ENCODE measurements at regions not wholly inside any gene's neighbourhood (a gene's known extent, or its start where the extent isn't known, plus 50 kb on each side); places are given as distances from the start of the nearest gene placed in this dataset.

DNA sequence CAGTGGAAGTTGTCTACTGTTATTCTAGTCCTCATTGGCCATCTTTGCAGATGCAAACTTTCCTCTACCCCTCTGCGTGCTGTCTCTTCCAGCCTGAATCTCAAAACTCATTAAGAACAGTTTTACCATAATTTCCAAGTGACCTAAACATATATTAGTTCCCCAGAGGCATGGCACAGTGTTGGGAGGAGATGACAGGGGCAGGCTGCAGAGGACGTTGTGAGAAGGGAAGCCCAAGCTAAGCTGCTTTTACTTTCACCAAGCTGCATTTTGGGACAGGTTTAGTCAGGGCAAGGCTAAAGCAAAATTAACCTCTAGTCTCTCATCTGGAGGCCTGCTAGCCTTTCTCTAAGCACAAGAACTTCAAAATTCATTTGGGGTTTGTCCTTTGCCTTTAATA is 318.6 kb upstream of the SATB1 start:
- peaks cover 35% of the 10 kb centered on the region for H3K4me1 ChIP-seq (ENCODE audit: control insufficient read depth, insufficient read depth, low read length)
- TF ChIP-seq, protein P1, sequence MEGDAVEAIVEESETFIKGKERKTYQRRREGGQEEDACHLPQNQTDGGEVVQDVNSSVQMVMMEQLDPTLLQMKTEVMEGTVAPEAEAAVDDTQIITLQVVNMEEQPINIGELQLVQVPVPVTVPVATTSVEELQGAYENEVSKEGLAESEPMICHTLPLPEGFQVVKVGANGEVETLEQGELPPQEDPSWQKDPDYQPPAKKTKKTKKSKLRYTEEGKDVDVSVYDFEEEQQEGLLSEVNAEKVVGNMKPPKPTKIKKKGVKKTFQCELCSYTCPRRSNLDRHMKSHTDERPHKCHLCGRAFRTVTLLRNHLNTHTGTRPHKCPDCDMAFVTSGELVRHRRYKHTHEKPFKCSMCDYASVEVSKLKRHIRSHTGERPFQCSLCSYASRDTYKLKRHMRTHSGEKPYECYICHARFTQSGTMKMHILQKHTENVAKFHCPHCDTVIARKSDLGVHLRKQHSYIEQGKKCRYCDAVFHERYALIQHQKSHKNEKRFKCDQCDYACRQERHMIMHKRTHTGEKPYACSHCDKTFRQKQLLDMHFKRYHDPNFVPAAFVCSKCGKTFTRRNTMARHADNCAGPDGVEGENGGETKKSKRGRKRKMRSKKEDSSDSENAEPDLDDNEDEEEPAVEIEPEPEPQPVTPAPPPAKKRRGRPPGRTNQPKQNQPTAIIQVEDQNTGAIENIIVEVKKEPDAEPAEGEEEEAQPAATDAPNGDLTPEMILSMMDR (IDR thresholded peaks at IDR 0.05): no peak
- H3K9me3 Mint-ChIP-seq: no peaks in the 10 kb centered on the region
- no peak for ATAC-seq
- WGBS (ENCODE audit: insufficient coverage): 57% methylated on average over 2 of the region's 2 CpGs
- peak in 1 of 2 donors; percentile 44 for DNase-seq
- peak overlapping the region; percentile 49 for H3K4me3 Mint-ChIP-seq
- no peaks in the 10 kb centered on the region for H3K36me3 Mint-ChIP-seq
- H3K9me3 ChIP-seq (ENCODE audit: control insufficient read depth, insufficient read depth, low read length): no peaks in the 10 kb centered on the region
- no peaks in the 10 kb centered on the region for H3K27me3 ChIP-seq (ENCODE audit: control insufficient read depth, insufficient read depth, low read length)
- no peaks in the 10 kb centered on the region for H3K36me3 ChIP-seq (ENCODE audit: control insufficient read depth, insufficient read depth, low read length)
- peak overlapping the region; percentile 69 for H3K27ac ChIP-seq (ENCODE audit: low read length)
- no peak overlapping the region for H3K4me3 ChIP-seq (ENCODE audit: low read length)
- H3K4me1 Mint-ChIP-seq: peaks cover 84 to 85% of the 10 kb centered on the region in 2 donors
- intact Hi-C loops (cut with micrococcal nuclease): loop anchor here (5.0 to 10.0 kb wide), 6 partner anchors 44 to 1001 kb away; partner anchors contain the start of genes SATB1 and TBC1D5
- peak overlapping the region; percentile 94 to 97 for H3K27ac Mint-ChIP-seq
- no peaks in the 10 kb centered on the region for H3K27me3 Mint-ChIP-seq (ENCODE audit: low read depth in 2 of 2)

DNA sequence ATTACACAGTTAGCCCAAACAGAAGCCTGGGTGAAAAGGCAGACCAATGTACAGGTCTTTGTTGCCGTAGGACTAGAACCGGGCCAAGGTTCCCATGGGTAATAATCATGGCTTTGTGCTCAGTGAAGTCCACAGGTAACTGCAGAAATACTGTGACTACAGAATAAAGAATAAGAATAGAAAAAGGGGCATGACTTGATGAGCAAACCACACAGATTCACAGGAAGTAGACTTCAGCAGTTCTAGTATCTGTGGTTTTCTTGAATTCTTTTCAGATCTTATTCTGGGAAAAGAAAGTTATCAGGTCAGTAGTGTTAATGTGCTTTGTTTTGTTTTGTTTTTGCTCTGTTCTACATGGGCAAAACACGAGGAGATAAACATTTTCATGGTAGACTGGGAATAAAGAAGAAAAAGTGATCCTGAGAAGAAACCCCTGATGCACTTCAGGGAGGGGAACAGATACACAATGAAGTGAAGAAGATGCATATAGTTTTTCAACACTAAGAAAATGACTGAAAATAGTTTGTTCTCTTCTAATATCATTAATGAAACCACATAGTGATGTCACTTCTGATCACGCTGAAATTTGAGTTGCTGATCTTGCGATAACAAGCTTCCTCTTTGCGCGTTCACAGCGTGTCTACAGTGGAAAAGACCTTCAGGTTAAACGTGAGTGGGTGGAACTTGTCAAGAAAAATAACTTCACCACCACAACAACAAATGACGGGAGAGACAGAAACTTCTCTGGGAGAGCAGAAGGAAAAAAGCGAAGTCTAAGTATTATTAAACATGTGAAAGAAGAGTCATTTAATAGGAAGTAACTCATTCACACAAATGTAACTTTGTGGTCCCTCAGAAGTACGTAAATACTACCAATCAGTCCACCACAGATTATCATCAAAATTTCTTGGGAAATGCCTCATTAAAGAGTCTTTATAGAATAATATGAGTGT is 315.8 kb upstream of the SATB1 start:
- H3K4me3 Mint-ChIP-seq: peak overlapping the region; percentile 88
- intact Hi-C loops (cut with micrococcal nuclease): loop anchor here (1.0 to 10.0 kb wide), 8 partner anchors 16 to 999 kb away; partner anchors contain the start of genes SATB1 and TBC1D5
- H3K9me3 Mint-ChIP-seq: no peaks in the 10 kb centered on the region
- H3K4me1 Mint-ChIP-seq: peaks cover 88 to 90% of the 10 kb centered on the region in 2 donors
- Histone ChIP-seq H3K4me3 (ENCODE audit: low read length) (peak overlapping the region; percentile 7), H3K27me3 (ENCODE audit: control insufficient read depth, insufficient read depth, low read length) (no peaks in the 10 kb centered on the region), H3K9me3 (ENCODE audit: control insufficient read depth, insufficient read depth, low read length) (no peaks in the 10 kb centered on the region), H3K4me1 (ENCODE audit: control insufficient read depth, insufficient read depth, low read length) (peaks cover 38% of the 10 kb centered on the region), H3K27ac (ENCODE audit: low read length) (peak overlapping the region; percentile 75), H3K36me3 (ENCODE audit: control insufficient read depth, insufficient read depth, low read length) (no peaks in the 10 kb centered on the region)
- H3K27ac Mint-ChIP-seq: peak overlapping the region; percentile 94 to 97
- no peaks in the 10 kb centered on the region for H3K36me3 Mint-ChIP-seq
- DNase-seq (peak in 1 of 2 donors; percentile 90), ATAC-seq (peak; percentile 49 to 80 (median 68))
- 6% methylated on average over 4 of the region's 12 CpGs for WGBS (ENCODE audit: insufficient coverage)
- H3K27me3 Mint-ChIP-seq (ENCODE audit: low read depth in 2 of 2): no peaks in the 10 kb centered on the region
- TF ChIP-seq, protein P1 (IDR thresholded peaks at IDR 0.05): no peak

DNA sequence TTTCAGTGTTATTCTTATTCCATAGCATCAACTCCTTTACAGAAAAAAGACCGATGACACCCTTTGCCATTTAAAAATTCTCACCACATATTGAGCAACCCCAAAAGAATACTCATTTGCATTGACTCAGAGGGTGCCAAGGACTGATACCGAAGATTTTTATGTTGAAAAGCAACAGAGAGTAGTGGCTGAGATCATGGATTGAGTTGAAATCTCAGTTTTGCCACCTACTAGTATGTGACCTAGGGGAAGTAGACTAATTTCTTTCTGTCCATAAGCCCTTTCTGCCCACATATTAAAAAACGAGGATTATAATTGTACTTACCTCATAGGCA is 313.9 kb upstream of the SATB1 start:
- Histone ChIP-seq H3K9me3 (ENCODE audit: control insufficient read depth, insufficient read depth, low read length) (no peaks in the 10 kb centered on the region), H3K27ac (ENCODE audit: low read length) (peak overlapping the region; percentile 75), H3K4me3 (ENCODE audit: low read length) (no peak overlapping the region), H3K4me1 (ENCODE audit: control insufficient read depth, insufficient read depth, low read length) (peaks cover 25% of the 10 kb centered on the region), H3K36me3 (ENCODE audit: control insufficient read depth, insufficient read depth, low read length) (no peaks in the 10 kb centered on the region), H3K27me3 (ENCODE audit: control insufficient read depth, insufficient read depth, low read length) (no peaks in the 10 kb centered on the region)
- intact Hi-C loops (cut with micrococcal nuclease): loop anchor here (2.0 kb wide), 1 partner anchor 20 kb away; no protein-coding TSS in a partner anchor
- WGBS (ENCODE audit: insufficient coverage): 31% methylated on average over 2 of the region's 3 CpGs
- H3K27me3 Mint-ChIP-seq (ENCODE audit: low read depth in 2 of 2): no peaks in the 10 kb centered on the region
- peak overlapping the region; percentile 88 for H3K4me3 Mint-ChIP-seq
- peak in 1 of 2 donors; percentile 30 for DNase-seq
- H3K9me3 Mint-ChIP-seq: no peaks in the 10 kb centered on the region
- H3K27ac Mint-ChIP-seq: peak overlapping the region; percentile 94 to 97
- H3K36me3 Mint-ChIP-seq: no peaks in the 10 kb centered on the region
- TF ChIP-seq, protein P1 (IDR thresholded peaks at IDR 0.05): no peak
- ATAC-seq: peak; percentile 40 to 50 (median 45)
- H3K4me1 Mint-ChIP-seq: peaks cover 77 to 83% of the 10 kb centered on the region in 2 donors
